SK-N-SH treated with all-trans-retinoic acid at 6 μM for 48 hours (cell line): ENCODE measurements at regions not wholly inside any gene's neighbourhood (a gene's known extent, or its start where the extent isn't known, plus 50 kb on each side); places are given as distances from the start of the nearest gene placed in this dataset.

ENCODE experiments used
- ATAC-seq: fragments of 200-7000 bp; cut with Tn5 transposase; 3 replicates; pipeline ENCODE4 v1.9.1; 2020; ENCODE audit warnings: mild to moderate bottlenecking, moderate library complexity
- ARNTL ChIP-seq: fragments of 450-650 bp; formaldehyde crosslinking; IDR thresholded peaks from 2 replicates; pipeline ENCODE4 v1.5.0; 2020; ENCODE audit warnings: low read depth, mild to moderate bottlenecking, moderate library complexity, borderline replicate concordance
- BACH2 ChIP-seq: fragments of 250-450 bp; sonication (Bioruptor Pico); IDR thresholded peaks from 2 replicates; pipeline ENCODE4 v1.9.0; 2021; ENCODE audit warnings: mild to moderate bottlenecking, borderline replicate concordance
- CREB5 ChIP-seq: fragments of 250-450 bp; sonication (Bioruptor Pico); IDR thresholded peaks from 2 replicates; pipeline ENCODE4 v1.5.1; 2020; ENCODE audit warnings: low read depth, mild to moderate bottlenecking, moderate library complexity
- CSDC2 ChIP-seq: fragments of 250-450 bp; sonication (Bioruptor Pico); IDR thresholded peaks from 2 replicates; pipeline ENCODE4 v1.5.0; 2020; ENCODE audit warnings: mild to moderate bottlenecking, moderate library complexity
- CSRNP3 ChIP-seq: fragments of 250-450 bp; sonication (Bioruptor Pico); IDR thresholded peaks from 2 replicates; pipeline ENCODE4 v1.5.1; 2021; ENCODE audit warnings: mild to moderate bottlenecking, moderate library complexity
- ESRRG ChIP-seq: fragments of 250-450 bp; sonication (Bioruptor Pico); IDR thresholded peaks from 2 replicates; pipeline ENCODE4 v1.6.1; 2021; ENCODE audit warnings: mild to moderate bottlenecking
- GLIS3 ChIP-seq: fragments of 250-450 bp; sonication (Bioruptor Pico); IDR thresholded peaks from 2 replicates; pipeline ENCODE4 v1.5.0; 2020; ENCODE audit warnings: mild to moderate bottlenecking, moderate library complexity
- ISL1 ChIP-seq: fragments of 250-450 bp; sonication (Bioruptor Pico); IDR thresholded peaks from 2 replicates; pipeline ENCODE4 v2.1.2; 2022; ENCODE audit warnings: mild to moderate bottlenecking, moderate library complexity
- OSR1 ChIP-seq: fragments of 250-450 bp; sonication (Bioruptor Pico); IDR thresholded peaks from 2 replicates; pipeline ENCODE4 v1.8.0; 2022; ENCODE audit warnings: moderate library complexity, mild to moderate bottlenecking, inconsistent platforms
- PATZ1 ChIP-seq: fragments of 250-450 bp; sonication (Bioruptor Pico); IDR thresholded peaks from 2 replicates; pipeline ENCODE4 v1.8.0; 2020; ENCODE audit warnings: mild to moderate bottlenecking, moderate library complexity, borderline replicate concordance
- POU6F1 ChIP-seq: fragments of 250-450 bp; sonication (Bioruptor Pico); IDR thresholded peaks from 2 replicates; pipeline ENCODE4 v1.8.0; 2021; ENCODE audit warnings: low read depth, mild to moderate bottlenecking, moderate library complexity, borderline replicate concordance
- PPARA ChIP-seq: fragments of 250-450 bp; sonication (Bioruptor Pico); IDR thresholded peaks from 2 replicates; pipeline ENCODE4 v1.5.0; 2020; ENCODE audit warnings: mild to moderate bottlenecking, borderline replicate concordance
- RARB ChIP-seq: fragments of 250-450 bp; sonication (Bioruptor Pico); IDR thresholded peaks from 2 replicates; pipeline ENCODE4 v1.8.0; 2021; ENCODE audit warnings: mild to moderate bottlenecking, moderate library complexity
- SNAI2 ChIP-seq: fragments of 250-450 bp; sonication (Bioruptor Pico); IDR thresholded peaks from 2 replicates; pipeline ENCODE4 v1.5.0; 2020; ENCODE audit warnings: mild to moderate bottlenecking, moderate library complexity
- TCF4 ChIP-seq: fragments of 250-450 bp; sonication (Bioruptor Pico); IDR thresholded peaks from 2 replicates; pipeline ENCODE4 v1.8.0; 2021; ENCODE audit warnings: mild to moderate bottlenecking, moderate library complexity, borderline replicate concordance
- TOX ChIP-seq: fragments of 250-450 bp; sonication (Bioruptor Pico); IDR thresholded peaks from 2 replicates; pipeline ENCODE4 v1.8.0; 2021; ENCODE audit warnings: mild to moderate bottlenecking, moderate library complexity, borderline replicate concordance
- TSHZ2 ChIP-seq: fragments of 250-450 bp; sonication (Bioruptor Pico); IDR thresholded peaks from 2 replicates; pipeline ENCODE4 v1.5.0; 2020; ENCODE audit warnings: mild to moderate bottlenecking, moderate library complexity
- ZFP3 ChIP-seq: fragments of 250-450 bp; sonication (Bioruptor Pico); IDR thresholded peaks from 2 replicates; pipeline ENCODE4 v1.5.0; 2020; ENCODE audit warnings: mild to moderate bottlenecking, moderate library complexity
- ZFP30 ChIP-seq: fragments of 450-650 bp; formaldehyde crosslinking; IDR thresholded peaks from 2 replicates; pipeline ENCODE4 v1.5.0; 2022; ENCODE audit warnings: mild to moderate bottlenecking, moderate library complexity
- ZNF8 ChIP-seq: fragments of 450-650 bp; formaldehyde crosslinking; IDR thresholded peaks from 2 replicates; pipeline ENCODE4 v1.5.0; 2020; ENCODE audit warnings: mild to moderate bottlenecking, moderate library complexity

- TF ChIP-seq ESRRG = no peak
- no peak for TF ChIP-seq PPARA (CRISPR knock-in tag)
- no peak for TF ChIP-seq ISL1 (CRISPR knock-in tag)
- TF ChIP-seq ZFP30 (CRISPR knock-in tag) = no peak
- no peak for TF ChIP-seq TCF4 (CRISPR knock-in tag)
- TF ChIP-seq ARNTL = no peak
- no peak for TF ChIP-seq ZFP3 (CRISPR knock-in tag)
- TF ChIP-seq POU6F1 (CRISPR knock-in tag) = no peak
- no peak for TF ChIP-seq CREB5
- ATAC-seq = no peak
These were observed 196.1 kb upstream of the ID2 start for GRCh38 chr2:8485736-8486135.

GRCh38 chr2:8486141-8486540 lies 195.7 kb upstream of the ID2 start:
- no peak for ATAC-seq
- TF ChIP-seq CSDC2 (CRISPR knock-in tag) (no peak), RARB (no peak), OSR1 (no peak), GLIS3 (no peak), TSHZ2 (no peak), ZFP30 (CRISPR knock-in tag) (no peak), SNAI2 (no peak), PPARA (CRISPR knock-in tag) (no peak), CREB5 (no peak), CSRNP3 (CRISPR knock-in tag) (no peak), ZNF8 (no peak), BACH2 (CRISPR knock-in tag) (no peak), ARNTL (no peak), ZFP3 (CRISPR knock-in tag) (no peak)

GRCh38 chr2:8487461-8487932 lies 194.4 kb upstream of the ID2 start:
- no peak for ATAC-seq
- no peak for TF ChIP-seq TOX
- no peak for TF ChIP-seq PATZ1 (CRISPR knock-in tag)
